Activated naive CD4-positive, alpha-beta T cell treated with anti-CD3 and anti-CD28 coated beads for 36 hours (primary cell): ENCODE measurements at regions not wholly inside any gene's neighbourhood (a gene's known extent, or its start where the extent isn't known, plus 50 kb on each side); places are given as distances from the start of the nearest gene placed in this dataset.

Experiments
- CTCF ChIA-PET: fragments of 350-600 bp; sonication (Branson Sonifier 250); formaldehyde crosslinking; loops from one replicate; lab custom pipeline; 2021; ENCODE audit warnings: antibody characterized with exemption; lab: Charles Lee
- DNase-seq: peaks from one replicate; pipeline ENCODE4 v3.0.0-alpha.2; 2020
- H3K27ac Mint-ChIP-seq: one replicate; pipeline ENCODE4 v1.8.0; 2021; ENCODE audit warnings: mild to moderate bottlenecking, mixed read lengths
- H3K27me3 Mint-ChIP-seq: one replicate; pipeline ENCODE4 v1.8.0; 2021; ENCODE audit warnings: low read depth, mixed read lengths
- H3K36me3 Mint-ChIP-seq: one replicate; pipeline ENCODE4 v1.8.0; 2021; ENCODE audit warnings: low read depth, mixed read lengths
- H3K4me1 Mint-ChIP-seq: one replicate; pipeline ENCODE4 v1.8.0; 2021; ENCODE audit warnings: low read depth, mixed read lengths
- H3K4me3 Mint-ChIP-seq: one replicate; pipeline ENCODE4 v1.8.0; 2021; ENCODE audit warnings: mild to moderate bottlenecking, moderate library complexity, mixed read lengths
- H3K9me3 Mint-ChIP-seq: one replicate; pipeline ENCODE4 v1.8.0; 2021; ENCODE audit warnings: mixed read lengths
- intact Hi-C: fragments of 100-400 bp; cut with micrococcal nuclease; formaldehyde crosslinking; loops from one replicate; pipeline ENCODE4 v1.15.1; 2023

GRCh38 chr7:114128880-114129279 lies 210.1 kb upstream of the PPP1R3A start:
- no peaks in the 10 kb centered on the region for H3K27me3 Mint-ChIP-seq
- CTCF ChIA-PET, result no interaction called here
- no peaks in the 10 kb centered on the region for H3K9me3 Mint-ChIP-seq
- DNase-seq, result no peak
- intact Hi-C loops, result no loop called here
- H3K4me1 Mint-ChIP-seq, result no peaks in the 10 kb centered on the region
- H3K4me3 Mint-ChIP-seq, result no peak overlapping the region
- no peak overlapping the region for H3K27ac Mint-ChIP-seq
- no peaks in the 10 kb centered on the region for H3K36me3 Mint-ChIP-seq

GRCh38 chr7:114126095-114126494 lies 207.3 kb upstream of the PPP1R3A start:
- intact Hi-C loops, result no loop called here
- no peak for DNase-seq
- no peaks in the 10 kb centered on the region for H3K36me3 Mint-ChIP-seq
- CTCF ChIA-PET, result no interaction called here
- H3K27ac Mint-ChIP-seq, result no peak overlapping the region
- no peaks in the 10 kb centered on the region for H3K4me1 Mint-ChIP-seq
- H3K27me3 Mint-ChIP-seq, result no peaks in the 10 kb centered on the region
- no peak overlapping the region for H3K4me3 Mint-ChIP-seq
- H3K9me3 Mint-ChIP-seq, result no peaks in the 10 kb centered on the region

GRCh38 chr7:114112806-114113205 lies 194.0 kb upstream of the PPP1R3A start:
- CTCF ChIA-PET, result no interaction called here
- H3K36me3 Mint-ChIP-seq, result no peaks in the 10 kb centered on the region
- H3K9me3 Mint-ChIP-seq, result no peaks in the 10 kb centered on the region
- H3K4me3 Mint-ChIP-seq, result no peak overlapping the region
- intact Hi-C loops, result no loop called here
- no peak overlapping the region for H3K27ac Mint-ChIP-seq
- peaks cover 4% of the 10 kb centered on the region for H3K27me3 Mint-ChIP-seq
- no peak for DNase-seq
- no peaks in the 10 kb centered on the region for H3K4me1 Mint-ChIP-seq

- no peaks in the 10 kb centered on the region for H3K9me3 Mint-ChIP-seq
- no peak overlapping the region for H3K27ac Mint-ChIP-seq
- no peak for DNase-seq
- peaks cover 4% of the 10 kb centered on the region for H3K27me3 Mint-ChIP-seq
- intact Hi-C loops, result no loop called here
- H3K4me3 Mint-ChIP-seq, result no peak overlapping the region
- no peaks in the 10 kb centered on the region for H3K36me3 Mint-ChIP-seq
- H3K4me1 Mint-ChIP-seq, result no peaks in the 10 kb centered on the region
- CTCF ChIA-PET, result interaction anchor here (1.6 kb wide), 1 partner anchor 9 kb away, joined by 4 read pairs; no protein-coding TSS in a partner anchor
Measured at GRCh38 chr7:114110666-114111065, 191.9 kb upstream of the PPP1R3A start.

GRCh38 chr7:114109721-114110120 lies 190.9 kb upstream of the PPP1R3A start:
- CTCF ChIA-PET, result no interaction called here
- no peak for DNase-seq
- no peak overlapping the region for H3K4me3 Mint-ChIP-seq
- no peaks in the 10 kb centered on the region for H3K36me3 Mint-ChIP-seq
- H3K27ac Mint-ChIP-seq, result no peak overlapping the region
- intact Hi-C loops, result no loop called here
- H3K9me3 Mint-ChIP-seq, result no peaks in the 10 kb centered on the region
- H3K27me3 Mint-ChIP-seq, result peaks cover 4% of the 10 kb centered on the region
- no peaks in the 10 kb centered on the region for H3K4me1 Mint-ChIP-seq

GRCh38 chr7:114109304-114109703 lies 190.5 kb upstream of the PPP1R3A start:
- CTCF ChIA-PET, result no interaction called here
- Mint-ChIP-seq H3K27me3 (peaks cover 4% of the 10 kb centered on the region), H3K36me3 (no peaks in the 10 kb centered on the region), H3K9me3 (no peaks in the 10 kb centered on the region), H3K4me1 (no peaks in the 10 kb centered on the region), H3K27ac (no peak overlapping the region), H3K4me3 (no peak overlapping the region)
- DNase-seq, result no peak
- intact Hi-C loops, result no loop called here

GRCh38 chr7:114108510-114108909 lies 189.7 kb upstream of the PPP1R3A start:
- peaks cover 4% of the 10 kb centered on the region for H3K27me3 Mint-ChIP-seq
- intact Hi-C loops, result no loop called here
- DNase-seq, result no peak
- no peak overlapping the region for H3K27ac Mint-ChIP-seq
- H3K9me3 Mint-ChIP-seq, result no peaks in the 10 kb centered on the region
- no peaks in the 10 kb centered on the region for H3K4me1 Mint-ChIP-seq
- CTCF ChIA-PET, result no interaction called here
- no peak overlapping the region for H3K4me3 Mint-ChIP-seq
- H3K36me3 Mint-ChIP-seq, result no peaks in the 10 kb centered on the region

GRCh38 chr7:114107522-114107921 lies 188.7 kb upstream of the PPP1R3A start:
- H3K4me3 Mint-ChIP-seq, result no peak overlapping the region
- H3K36me3 Mint-ChIP-seq, result no peaks in the 10 kb centered on the region
- intact Hi-C loops, result no loop called here
- H3K4me1 Mint-ChIP-seq, result no peaks in the 10 kb centered on the region
- H3K27ac Mint-ChIP-seq, result no peak overlapping the region
- CTCF ChIA-PET, result no interaction called here
- H3K9me3 Mint-ChIP-seq, result no peaks in the 10 kb centered on the region
- DNase-seq, result no peak
- peaks cover 2% of the 10 kb centered on the region for H3K27me3 Mint-ChIP-seq

GRCh38 chr7:114104035-114104434 lies 185.2 kb upstream of the PPP1R3A start:
- Mint-ChIP-seq H3K4me3 (no peak overlapping the region), H3K27ac (no peak overlapping the region)

GRCh38 chr7:114102996-114103395 lies 184.2 kb upstream of the PPP1R3A start:
- CTCF ChIA-PET, result interaction anchor here (0.8 to 1.1 kb wide), 2 partner anchors 75 to 96 kb away, joined by 3 to 4 read pairs; no protein-coding TSS in a partner anchor
- no peak overlapping the region for H3K27ac Mint-ChIP-seq
- no peaks in the 10 kb centered on the region for H3K9me3 Mint-ChIP-seq
- no peaks in the 10 kb centered on the region for H3K27me3 Mint-ChIP-seq
- intact Hi-C loops, result no loop called here
- H3K4me1 Mint-ChIP-seq, result no peaks in the 10 kb centered on the region
- H3K36me3 Mint-ChIP-seq, result no peaks in the 10 kb centered on the region
- H3K4me3 Mint-ChIP-seq, result no peak overlapping the region
- DNase-seq, result no peak

More at GRCh38 chr7:114104035-114104434, 185.2 kb upstream of the PPP1R3A start:
- H3K36me3 Mint-ChIP-seq, result no peaks in the 10 kb centered on the region
- intact Hi-C loops, result no loop called here
- no peaks in the 10 kb centered on the region for H3K4me1 Mint-ChIP-seq
- CTCF ChIA-PET, result no interaction called here
- H3K27me3 Mint-ChIP-seq, result no peaks in the 10 kb centered on the region
- no peaks in the 10 kb centered on the region for H3K9me3 Mint-ChIP-seq
- DNase-seq, result no peak

- CTCF ChIA-PET, result interaction anchor here (1.1 kb wide), 1 partner anchor 74 kb away, joined by 3 read pairs; no protein-coding TSS in a partner anchor
- Mint-ChIP-seq H3K36me3 (no peaks in the 10 kb centered on the region), H3K27me3 (no peaks in the 10 kb centered on the region), H3K4me3 (no peak overlapping the region), H3K27ac (no peak overlapping the region), H3K4me1 (no peaks in the 10 kb centered on the region), H3K9me3 (no peaks in the 10 kb centered on the region)
- no peak for DNase-seq
- intact Hi-C loops, result no loop called here
Measured at GRCh38 chr7:114102131-114102530, 183.3 kb upstream of the PPP1R3A start.

- Mint-ChIP-seq H3K9me3 (no peaks in the 10 kb centered on the region), H3K4me1 (no peaks in the 10 kb centered on the region), H3K27ac (no peak overlapping the region), H3K4me3 (no peak overlapping the region), H3K36me3 (no peaks in the 10 kb centered on the region), H3K27me3 (no peaks in the 10 kb centered on the region)
- CTCF ChIA-PET, result no interaction called here
- no peak for DNase-seq
- intact Hi-C loops, result no loop called here
Measured at GRCh38 chr7:114100810-114101209, 182.0 kb upstream of the PPP1R3A start.

GRCh38 chr7:114099337-114099736 lies 180.5 kb upstream of the PPP1R3A start:
- intact Hi-C loops, result no loop called here
- no peaks in the 10 kb centered on the region for H3K9me3 Mint-ChIP-seq
- no peak overlapping the region for H3K4me3 Mint-ChIP-seq
- H3K27me3 Mint-ChIP-seq, result peaks cover 3% of the 10 kb centered on the region
- no peaks in the 10 kb centered on the region for H3K4me1 Mint-ChIP-seq
- CTCF ChIA-PET, result no interaction called here
- no peaks in the 10 kb centered on the region for H3K36me3 Mint-ChIP-seq
- H3K27ac Mint-ChIP-seq, result no peak overlapping the region
- DNase-seq, result no peak
